Tibial artery (tissue), 4 donors: ENCODE measurements at regions not wholly inside any gene's neighbourhood (a gene's known extent, or its start where the extent isn't known, plus 50 kb on each side); places are given as distances from the start of the nearest gene placed in this dataset.

Experiments used
- DNase-seq, 2 donors: peaks; one replicate each; pipeline ENCODE4 v3.0.0-alpha.2; 2019
- H3K27ac ChIP-seq, 2 donors: fragments of 200-600 bp; sonication (generic) in 1 of 2; 1 replicate in 1 of 2; 2 replicates in 1 of 2; pipeline ENCODE4 v1.5.1; 2018 to 2019; ENCODE audit warnings: mild to moderate bottlenecking in 1 of 2
- H3K27me3 ChIP-seq, 2 donors: fragments of 200-600 bp; sonication (generic) in 1 of 2; one replicate each; pipeline versions ENCODE4 v1.5.1 to v1.6.0; 2016 to 2019
- H3K36me3 ChIP-seq, 3 donors: fragments of 200-600 bp; sonication (generic) in 2 of 3; one replicate each; pipeline ENCODE4 v1.5.1; 2016 to 2019; ENCODE audit warnings: mild to moderate bottlenecking in 2 of 3
- H3K4me1 ChIP-seq, 4 donors: fragments of 200-600 bp; sonication (generic) in 2 of 4; 1 replicate in 3 of 4; 2 replicates in 1 of 4; pipeline ENCODE4 v1.5.1; 2016 to 2019
- H3K4me3 ChIP-seq, 2 donors: fragments of 200-600 bp; sonication (generic) in 1 of 2; 1 replicate in 1 of 2; 2 replicates in 1 of 2; pipeline ENCODE4 v1.5.1; 2018 to 2019; ENCODE audit warnings: mild to moderate bottlenecking in 2 of 2
- H3K9me3 ChIP-seq, 3 donors: fragments of 200-600 bp; sonication (generic) in 1 of 3; one replicate each; pipeline ENCODE4 v1.5.1; 2016 to 2019
- CTCF ChIP-seq, 2 experiments: fragments of 200-600 bp in 1 of 2; fragments of 450-650 bp in 1 of 2; IDR thresholded peaks; one replicate each; pipeline ENCODE4 v1.5.1; 2017 to 2019; ENCODE audit warnings: antibody characterized with exemption in 2 of 2, mild to moderate bottlenecking in 1 of 2, moderate library complexity in 1 of 2
- intact Hi-C: fragments of 100-400 bp; cut with DNase I; formaldehyde crosslinking; loops from one replicate; pipeline ENCODE4 v1.15.0; 2023; ENCODE audit warnings: low total_unique reads

GRCh38 chr2:222146488-222146887 is 152.3 kb downstream of the PAX3 start:
- intact Hi-C loops = no loop called here
- TF ChIP-seq CTCF (IDR thresholded peaks at IDR 0.05) = no peak
- Histone ChIP-seq H3K36me3 (no peaks in the 10 kb centered on the region), H3K4me1 (no peaks in the 10 kb centered on the region), H3K27me3 (no peaks in the 10 kb centered on the region), H3K4me3 (no peak overlapping the region), H3K27ac (no peak overlapping the region), H3K9me3 (no peaks in the 10 kb centered on the region)
- DNase-seq = no peak

DNA sequence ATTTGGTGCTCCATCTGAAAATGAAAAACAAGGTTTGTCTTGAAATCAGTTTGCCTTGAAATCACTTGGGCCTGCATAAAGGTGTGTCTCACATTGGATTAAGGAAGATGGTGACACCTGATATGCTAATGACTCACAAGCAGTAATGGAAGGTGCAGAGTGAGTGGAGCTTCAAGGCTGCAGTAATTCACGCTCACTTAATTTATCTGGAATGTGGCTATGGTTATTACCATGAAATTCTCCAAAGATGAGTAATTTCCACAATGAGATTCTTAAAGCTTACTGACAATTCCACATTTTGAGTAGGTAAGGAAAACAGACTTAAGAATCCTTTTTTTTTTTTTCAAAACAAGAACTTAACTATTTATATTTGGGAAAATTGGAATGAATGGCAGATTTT is 156.8 kb downstream of the PAX3 start:
- no peak overlapping the region for H3K4me3 ChIP-seq
- no peaks in the 10 kb centered on the region for H3K36me3 ChIP-seq
- intact Hi-C loops = no loop called here
- TF ChIP-seq CTCF (IDR thresholded peaks at IDR 0.05) = no peak
- H3K27ac ChIP-seq = no peak overlapping the region
- no peaks in the 10 kb centered on the region for H3K9me3 ChIP-seq
- H3K27me3 ChIP-seq = no peaks in the 10 kb centered on the region
- DNase-seq = no peak
- H3K4me1 ChIP-seq = no peaks in the 10 kb centered on the region

DNA sequence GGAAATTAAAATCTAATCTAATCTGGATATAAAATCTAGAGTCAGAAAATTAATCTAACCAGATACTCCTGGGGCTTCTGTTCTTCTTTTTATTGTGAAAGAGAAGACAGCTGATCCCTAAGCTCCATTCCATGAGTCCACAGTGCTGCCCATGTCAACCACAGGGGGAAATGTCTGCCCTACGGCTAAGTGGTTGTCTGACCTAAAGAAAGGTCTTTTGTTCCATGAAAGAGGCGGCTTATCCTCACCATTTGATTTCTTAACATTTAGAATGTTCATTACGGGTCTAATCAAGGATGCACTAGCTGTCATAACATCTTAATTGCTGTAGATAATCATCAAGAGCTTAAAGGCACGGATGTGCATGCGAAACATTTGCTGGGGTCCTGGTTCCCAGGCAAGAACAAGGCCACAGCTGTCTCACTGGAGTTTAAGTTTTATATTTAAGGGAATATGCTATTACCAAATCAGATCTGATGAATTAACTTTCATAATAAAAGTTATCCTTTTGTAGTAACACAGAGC is 162.6 kb downstream of the PAX3 start:
- H3K27me3 ChIP-seq = no peaks in the 10 kb centered on the region

DNA sequence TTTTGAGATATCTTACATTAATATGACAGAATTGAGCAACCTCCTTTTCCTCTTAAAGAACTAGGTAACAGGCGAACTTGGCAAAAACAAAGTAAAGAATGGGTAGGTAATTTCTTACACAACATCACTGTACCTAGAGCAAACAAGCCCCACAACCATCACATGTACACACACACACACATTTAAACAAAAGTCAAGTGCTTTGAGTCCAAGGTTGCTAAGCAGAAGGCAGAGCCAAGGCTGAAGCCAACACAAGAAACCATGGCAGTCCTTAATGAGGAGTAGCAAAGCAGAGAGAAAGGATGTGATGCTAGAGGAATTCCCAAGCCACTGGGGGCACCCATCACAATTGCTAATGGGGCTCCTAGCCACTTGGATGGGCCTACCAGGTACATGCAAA is 164.1 kb downstream of the PAX3 start:
- H3K4me1 ChIP-seq = no peaks in the 10 kb centered on the region
- intact Hi-C loops = no loop called here
- no peaks in the 10 kb centered on the region for H3K9me3 ChIP-seq
- H3K36me3 ChIP-seq = no peaks in the 10 kb centered on the region
- H3K27me3 ChIP-seq = no peaks in the 10 kb centered on the region
- H3K4me3 ChIP-seq = no peak overlapping the region
- DNase-seq = no peak
- TF ChIP-seq CTCF (IDR thresholded peaks at IDR 0.05) = no peak
- H3K27ac ChIP-seq = no peak overlapping the region

More for the DNA sequence above, 162.6 kb downstream of the PAX3 start:
- TF ChIP-seq CTCF (IDR thresholded peaks at IDR 0.05) = no peak
- Histone ChIP-seq H3K4me3 (no peak overlapping the region), H3K36me3 (no peaks in the 10 kb centered on the region), H3K27ac (no peak overlapping the region), H3K4me1 (no peaks in the 10 kb centered on the region), H3K9me3 (no peaks in the 10 kb centered on the region)
- intact Hi-C loops = no loop called here
- no peak for DNase-seq

GRCh38 chr2:222133897-222134296 is 164.9 kb downstream of the PAX3 start:
- Histone ChIP-seq H3K36me3 (no peaks in the 10 kb centered on the region), H3K4me1 (no peaks in the 10 kb centered on the region), H3K27me3 (no peaks in the 10 kb centered on the region), H3K4me3 (no peak overlapping the region), H3K9me3 (no peaks in the 10 kb centered on the region), H3K27ac (no peak overlapping the region)
- no peak for TF ChIP-seq CTCF (IDR thresholded peaks at IDR 0.05)
- intact Hi-C loops = no loop called here
- DNase-seq = no peak

GRCh38 chr2:222130855-222131254 is 167.9 kb downstream of the PAX3 start:
- no peak for DNase-seq
- Histone ChIP-seq H3K36me3 (no peaks in the 10 kb centered on the region), H3K4me3 (no peak overlapping the region), H3K9me3 (no peaks in the 10 kb centered on the region), H3K27ac (no peak overlapping the region), H3K4me1 (no peaks in the 10 kb centered on the region), H3K27me3 (no peaks in the 10 kb centered on the region)
- intact Hi-C loops = no loop called here
- TF ChIP-seq CTCF (IDR thresholded peaks at IDR 0.05) = no peak
